ENCODE measurements at regions not wholly inside any gene's neighbourhood (a gene's known extent, or its start where the extent isn't known, plus 50 kb on each side); places are given as distances from the start of the nearest gene placed in this dataset.

DNA sequence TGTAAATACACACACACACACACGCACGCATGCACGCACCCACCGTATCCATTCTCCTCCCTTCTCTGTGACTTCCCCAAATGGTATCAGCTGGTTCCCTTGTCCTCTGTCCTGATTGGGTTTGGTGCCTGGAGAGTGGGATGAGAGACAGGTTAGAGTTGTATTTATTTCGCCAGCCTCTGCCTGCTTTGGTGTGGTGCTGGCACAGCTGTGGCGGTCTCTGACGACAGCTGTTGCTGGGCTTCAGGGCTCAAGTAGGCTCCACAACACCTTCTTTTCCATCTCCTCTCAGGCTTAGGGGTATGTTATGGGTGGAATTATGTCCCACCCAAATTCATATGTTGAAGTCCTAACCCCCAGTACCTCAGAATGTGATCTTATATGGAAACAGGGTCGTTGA, 94.9 kb upstream of the ITGA6 start:
- no peak for TF ChIP-seq TOX (CRISPR knock-in tag; IDR thresholded peaks at IDR 0.05; ENCODE audit: borderline replicate concordance)
- TF ChIP-seq SNAI2 (CRISPR knock-in tag; IDR thresholded peaks at IDR 0.05), result no peak
- no peak for TF ChIP-seq ZNF70 (CRISPR knock-in tag; IDR thresholded peaks at IDR 0.05)
- TF ChIP-seq ARNTL (CRISPR knock-in tag; IDR thresholded peaks at IDR 0.05; ENCODE audit: borderline replicate concordance, low read depth), result no peak
- TF ChIP-seq, protein P1, sequence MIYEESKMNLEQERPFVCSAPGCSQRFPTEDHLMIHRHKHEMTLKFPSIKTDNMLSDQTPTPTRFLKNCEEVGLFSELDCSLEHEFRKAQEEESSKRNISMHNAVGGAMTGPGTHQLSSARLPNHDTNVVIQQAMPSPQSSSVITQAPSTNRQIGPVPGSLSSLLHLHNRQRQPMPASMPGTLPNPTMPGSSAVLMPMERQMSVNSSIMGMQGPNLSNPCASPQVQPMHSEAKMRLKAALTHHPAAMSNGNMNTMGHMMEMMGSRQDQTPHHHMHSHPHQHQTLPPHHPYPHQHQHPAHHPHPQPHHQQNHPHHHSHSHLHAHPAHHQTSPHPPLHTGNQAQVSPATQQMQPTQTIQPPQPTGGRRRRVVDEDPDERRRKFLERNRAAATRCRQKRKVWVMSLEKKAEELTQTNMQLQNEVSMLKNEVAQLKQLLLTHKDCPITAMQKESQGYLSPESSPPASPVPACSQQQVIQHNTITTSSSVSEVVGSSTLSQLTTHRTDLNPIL (CRISPR knock-in tag; IDR thresholded peaks at IDR 0.05; ENCODE audit: low read depth), result no peak
- TF ChIP-seq, protein P2, sequence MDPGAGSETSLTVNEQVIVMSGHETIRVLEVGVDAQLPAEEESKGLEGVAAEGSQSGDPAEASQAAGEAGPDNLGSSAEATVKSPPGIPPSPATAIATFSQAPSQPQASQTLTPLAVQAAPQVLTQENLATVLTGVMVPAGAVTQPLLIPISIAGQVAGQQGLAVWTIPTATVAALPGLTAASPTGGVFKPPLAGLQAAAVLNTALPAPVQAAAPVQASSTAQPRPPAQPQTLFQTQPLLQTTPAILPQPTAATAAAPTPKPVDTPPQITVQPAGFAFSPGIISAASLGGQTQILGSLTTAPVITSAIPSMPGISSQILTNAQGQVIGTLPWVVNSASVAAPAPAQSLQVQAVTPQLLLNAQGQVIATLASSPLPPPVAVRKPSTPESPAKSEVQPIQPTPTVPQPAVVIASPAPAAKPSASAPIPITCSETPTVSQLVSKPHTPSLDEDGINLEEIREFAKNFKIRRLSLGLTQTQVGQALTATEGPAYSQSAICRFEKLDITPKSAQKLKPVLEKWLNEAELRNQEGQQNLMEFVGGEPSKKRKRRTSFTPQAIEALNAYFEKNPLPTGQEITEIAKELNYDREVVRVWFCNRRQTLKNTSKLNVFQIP (CRISPR knock-in tag; IDR thresholded peaks at IDR 0.05; ENCODE audit: borderline replicate concordance, low read depth), result no peak
- TF ChIP-seq RARB (CRISPR knock-in tag; IDR thresholded peaks at IDR 0.05), result no peak
- TF ChIP-seq BACH2 (CRISPR knock-in tag; IDR thresholded peaks at IDR 0.05; ENCODE audit: borderline replicate concordance), result no peak
- no peak for TF ChIP-seq ZNF8 (CRISPR knock-in tag; IDR thresholded peaks at IDR 0.05)
- TF ChIP-seq, protein P3, sequence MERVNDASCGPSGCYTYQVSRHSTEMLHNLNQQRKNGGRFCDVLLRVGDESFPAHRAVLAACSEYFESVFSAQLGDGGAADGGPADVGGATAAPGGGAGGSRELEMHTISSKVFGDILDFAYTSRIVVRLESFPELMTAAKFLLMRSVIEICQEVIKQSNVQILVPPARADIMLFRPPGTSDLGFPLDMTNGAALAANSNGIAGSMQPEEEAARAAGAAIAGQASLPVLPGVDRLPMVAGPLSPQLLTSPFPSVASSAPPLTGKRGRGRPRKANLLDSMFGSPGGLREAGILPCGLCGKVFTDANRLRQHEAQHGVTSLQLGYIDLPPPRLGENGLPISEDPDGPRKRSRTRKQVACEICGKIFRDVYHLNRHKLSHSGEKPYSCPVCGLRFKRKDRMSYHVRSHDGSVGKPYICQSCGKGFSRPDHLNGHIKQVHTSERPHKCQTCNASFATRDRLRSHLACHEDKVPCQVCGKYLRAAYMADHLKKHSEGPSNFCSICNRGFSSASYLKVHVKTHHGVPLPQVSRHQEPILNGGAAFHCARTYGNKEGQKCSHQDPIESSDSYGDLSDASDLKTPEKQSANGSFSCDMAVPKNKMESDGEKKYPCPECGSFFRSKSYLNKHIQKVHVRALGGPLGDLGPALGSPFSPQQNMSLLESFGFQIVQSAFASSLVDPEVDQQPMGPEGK (CRISPR knock-in tag; IDR thresholded peaks at IDR 0.05; ENCODE audit: borderline replicate concordance), result no peak
- TF ChIP-seq, protein P4, sequence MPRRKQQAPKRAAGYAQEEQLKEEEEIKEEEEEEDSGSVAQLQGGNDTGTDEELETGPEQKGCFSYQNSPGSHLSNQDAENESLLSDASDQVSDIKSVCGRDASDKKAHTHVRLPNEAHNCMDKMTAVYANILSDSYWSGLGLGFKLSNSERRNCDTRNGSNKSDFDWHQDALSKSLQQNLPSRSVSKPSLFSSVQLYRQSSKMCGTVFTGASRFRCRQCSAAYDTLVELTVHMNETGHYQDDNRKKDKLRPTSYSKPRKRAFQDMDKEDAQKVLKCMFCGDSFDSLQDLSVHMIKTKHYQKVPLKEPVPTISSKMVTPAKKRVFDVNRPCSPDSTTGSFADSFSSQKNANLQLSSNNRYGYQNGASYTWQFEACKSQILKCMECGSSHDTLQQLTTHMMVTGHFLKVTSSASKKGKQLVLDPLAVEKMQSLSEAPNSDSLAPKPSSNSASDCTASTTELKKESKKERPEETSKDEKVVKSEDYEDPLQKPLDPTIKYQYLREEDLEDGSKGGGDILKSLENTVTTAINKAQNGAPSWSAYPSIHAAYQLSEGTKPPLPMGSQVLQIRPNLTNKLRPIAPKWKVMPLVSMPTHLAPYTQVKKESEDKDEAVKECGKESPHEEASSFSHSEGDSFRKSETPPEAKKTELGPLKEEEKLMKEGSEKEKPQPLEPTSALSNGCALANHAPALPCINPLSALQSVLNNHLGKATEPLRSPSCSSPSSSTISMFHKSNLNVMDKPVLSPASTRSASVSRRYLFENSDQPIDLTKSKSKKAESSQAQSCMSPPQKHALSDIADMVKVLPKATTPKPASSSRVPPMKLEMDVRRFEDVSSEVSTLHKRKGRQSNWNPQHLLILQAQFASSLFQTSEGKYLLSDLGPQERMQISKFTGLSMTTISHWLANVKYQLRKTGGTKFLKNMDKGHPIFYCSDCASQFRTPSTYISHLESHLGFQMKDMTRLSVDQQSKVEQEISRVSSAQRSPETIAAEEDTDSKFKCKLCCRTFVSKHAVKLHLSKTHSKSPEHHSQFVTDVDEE (CRISPR knock-in tag; IDR thresholded peaks at IDR 0.05), result no peak
- TF ChIP-seq CSDC2 (CRISPR knock-in tag; IDR thresholded peaks at IDR 0.05), result no peak
- no peak for TF ChIP-seq PPARA (CRISPR knock-in tag; IDR thresholded peaks at IDR 0.05; ENCODE audit: borderline replicate concordance)
- no peak for TF ChIP-seq ZFP3 (CRISPR knock-in tag; IDR thresholded peaks at IDR 0.05)
- TF ChIP-seq, protein P5, sequence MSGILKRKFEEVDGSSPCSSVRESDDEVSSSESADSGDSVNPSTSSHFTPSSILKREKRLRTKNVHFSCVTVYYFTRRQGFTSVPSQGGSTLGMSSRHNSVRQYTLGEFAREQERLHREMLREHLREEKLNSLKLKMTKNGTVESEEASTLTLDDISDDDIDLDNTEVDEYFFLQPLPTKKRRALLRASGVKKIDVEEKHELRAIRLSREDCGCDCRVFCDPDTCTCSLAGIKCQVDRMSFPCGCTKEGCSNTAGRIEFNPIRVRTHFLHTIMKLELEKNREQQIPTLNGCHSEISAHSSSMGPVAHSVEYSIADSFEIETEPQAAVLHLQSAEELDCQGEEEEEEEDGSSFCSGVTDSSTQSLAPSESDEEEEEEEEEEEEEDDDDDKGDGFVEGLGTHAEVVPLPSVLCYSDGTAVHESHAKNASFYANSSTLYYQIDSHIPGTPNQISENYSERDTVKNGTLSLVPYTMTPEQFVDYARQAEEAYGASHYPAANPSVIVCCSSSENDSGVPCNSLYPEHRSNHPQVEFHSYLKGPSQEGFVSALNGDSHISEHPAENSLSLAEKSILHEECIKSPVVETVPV (CRISPR knock-in tag; IDR thresholded peaks at IDR 0.05), result no peak
- ATAC-seq, result no peak

DNA sequence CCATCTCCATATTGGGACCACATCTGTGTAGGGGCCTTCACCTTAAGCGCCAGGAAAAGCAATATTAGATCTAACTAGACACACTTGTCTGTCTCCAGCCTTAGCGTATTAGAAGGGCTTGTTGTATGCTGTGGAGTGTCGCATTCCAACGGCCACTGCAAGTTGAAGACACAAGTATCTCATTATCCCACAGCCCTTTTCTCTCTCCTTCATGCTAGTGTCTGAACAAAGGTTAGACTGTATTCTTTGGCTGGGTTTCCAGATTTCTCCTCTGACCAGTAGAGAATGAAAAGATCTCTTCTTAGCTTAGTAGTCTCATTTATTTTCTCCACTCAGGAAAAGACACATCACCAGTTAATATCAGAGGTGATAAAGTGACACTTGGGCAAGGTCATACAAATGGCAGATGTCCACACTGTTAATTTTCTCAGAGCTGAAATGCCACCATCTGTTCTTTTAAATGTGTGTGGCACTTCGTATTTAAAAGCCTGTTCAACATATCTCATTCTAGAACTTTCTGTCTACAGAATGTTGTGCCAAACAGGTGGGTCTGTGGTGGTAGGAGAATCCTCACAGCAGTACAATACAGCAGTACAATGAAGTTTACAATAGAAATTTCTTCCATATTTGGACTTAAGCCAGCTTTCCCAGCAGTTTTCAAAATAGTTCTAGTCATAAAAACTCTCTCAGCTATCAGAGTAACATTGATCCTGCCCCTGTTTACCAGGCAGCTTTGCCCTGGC, 94.0 kb upstream of the ITGA6 start:
- TF ChIP-seq ZFP30 (CRISPR knock-in tag; IDR thresholded peaks at IDR 0.05), result no peak
- TF ChIP-seq OSR1 (CRISPR knock-in tag; IDR thresholded peaks at IDR 0.05), result no peak
- TF ChIP-seq, protein P4 (CRISPR knock-in tag; IDR thresholded peaks at IDR 0.05), result no peak
- no peak for TF ChIP-seq ESRRG (CRISPR knock-in tag; IDR thresholded peaks at IDR 0.05)
- no peak for ATAC-seq

Measured in SK-N-SH treated with all-trans-retinoic acid at 6 μM for 48 hours (cell line).